ELR (cell line): ENCODE measurements at regions not wholly inside any gene's neighbourhood (a gene's known extent, or its start where the extent isn't known, plus 50 kb on each side); places are given as distances from the start of the nearest gene placed in this dataset.
"Not testable (repeated sequence)": the region's sequence is repeated elsewhere in the genome, so short reads cannot be mapped to it uniquely, and the experiment has no call there.

Experiments used
- DNase-seq: peaks from one replicate; pipeline ENCODE4 v3.0.0-alpha.2; 2015; ENCODE audit warnings: low read depth

DNA sequence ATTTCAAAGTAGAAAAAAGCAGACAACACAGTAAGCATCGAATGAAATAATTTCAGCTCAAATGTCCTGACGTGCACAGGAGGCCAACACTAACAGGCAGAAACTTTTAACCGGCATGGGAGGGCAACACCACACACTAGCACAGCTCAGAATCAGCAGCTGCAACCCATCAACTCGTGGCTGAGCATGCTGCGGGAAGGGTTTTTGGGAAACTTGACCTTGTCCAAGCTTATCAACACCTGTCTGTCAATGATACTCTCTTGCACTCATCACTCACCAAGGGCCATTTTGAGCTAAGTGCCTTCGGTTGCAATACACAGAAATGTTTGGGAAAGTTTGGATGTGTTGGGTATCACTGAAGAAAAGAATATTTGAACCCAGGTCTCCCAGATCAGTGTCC is 483.7 kb downstream of the TSHZ3 start:
- no peak for DNase-seq

DNA sequence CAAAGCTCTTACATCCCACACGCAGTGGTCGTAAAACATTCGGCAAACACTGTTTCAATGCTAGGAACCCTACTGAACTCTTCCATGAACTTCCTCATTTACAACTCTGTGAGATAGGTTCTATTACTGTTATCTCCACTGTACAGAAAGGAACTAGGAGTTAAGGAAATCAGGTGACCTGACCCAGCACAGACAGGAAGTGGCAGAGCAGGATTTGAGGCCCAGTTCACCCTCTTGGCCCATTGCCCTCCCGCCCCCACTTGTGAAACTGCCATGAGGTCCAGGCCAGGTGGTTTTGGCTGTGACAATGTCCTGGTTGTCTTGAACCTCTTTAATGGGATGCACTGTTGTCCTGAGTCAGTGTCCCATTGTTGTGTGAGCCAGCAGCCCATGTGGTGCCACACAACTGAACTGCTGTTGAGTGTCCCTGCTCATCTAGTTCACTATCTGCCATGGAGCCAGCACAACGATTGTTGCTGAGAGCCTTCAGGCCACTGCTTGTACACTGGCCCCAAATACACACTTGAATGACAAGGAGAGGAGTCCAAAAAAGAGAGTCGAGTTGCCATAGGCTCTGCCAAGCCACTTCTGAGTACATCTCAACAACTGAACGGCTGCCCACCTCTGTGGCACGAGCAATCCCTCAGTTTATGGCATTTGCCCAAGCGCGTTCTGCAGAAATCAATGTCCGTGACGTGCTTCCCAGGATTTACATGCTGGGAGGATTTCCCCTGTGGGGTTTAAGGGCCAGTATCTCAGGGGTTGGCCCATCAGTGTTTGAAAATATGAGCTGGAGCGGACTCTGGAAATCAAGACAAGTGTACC is 484.6 kb downstream of the TSHZ3 start:
- DNase-seq: no peak

DNA sequence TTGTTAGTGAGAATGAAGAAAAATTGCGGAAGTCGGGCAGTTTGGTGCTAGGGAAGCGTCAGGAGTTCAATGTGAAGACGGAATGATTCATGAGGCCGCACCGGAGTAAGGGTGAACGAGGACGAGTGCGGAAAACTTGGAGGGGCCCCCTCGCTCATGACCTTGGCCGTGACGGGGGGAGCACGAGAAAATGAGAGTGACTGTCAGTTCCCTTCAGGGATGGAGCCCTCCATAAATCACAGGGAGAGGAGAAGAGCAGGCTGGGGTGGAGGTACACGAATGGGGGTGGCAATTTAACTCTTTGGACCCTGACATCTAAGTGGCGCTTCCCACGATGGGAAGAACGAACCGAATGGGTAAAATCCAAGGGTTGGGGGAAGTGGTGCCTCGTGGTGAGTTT is 486.4 kb downstream of the TSHZ3 start:
- DNase-seq: no peak

DNA sequence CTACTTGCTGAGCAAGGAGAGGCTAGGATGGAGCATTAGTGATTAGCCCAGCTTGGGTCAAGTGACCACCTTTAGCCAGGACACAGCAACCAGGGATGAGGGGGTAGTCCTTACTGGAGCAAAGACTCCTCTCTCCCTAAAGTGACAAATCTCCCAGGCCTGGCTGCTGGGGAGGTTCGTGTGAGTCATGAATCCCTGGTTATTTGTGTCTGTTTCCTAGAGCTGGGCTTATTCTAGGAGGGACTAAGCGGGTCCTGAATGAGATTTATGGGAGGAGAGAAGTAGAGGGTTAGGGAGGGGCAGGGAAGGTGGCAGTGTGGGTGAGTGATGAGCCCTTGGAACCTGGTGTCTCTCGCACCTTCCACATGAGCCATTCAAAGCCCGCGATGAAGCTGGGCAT is 487.3 kb downstream of the TSHZ3 start:
- DNase-seq: no peak

DNA sequence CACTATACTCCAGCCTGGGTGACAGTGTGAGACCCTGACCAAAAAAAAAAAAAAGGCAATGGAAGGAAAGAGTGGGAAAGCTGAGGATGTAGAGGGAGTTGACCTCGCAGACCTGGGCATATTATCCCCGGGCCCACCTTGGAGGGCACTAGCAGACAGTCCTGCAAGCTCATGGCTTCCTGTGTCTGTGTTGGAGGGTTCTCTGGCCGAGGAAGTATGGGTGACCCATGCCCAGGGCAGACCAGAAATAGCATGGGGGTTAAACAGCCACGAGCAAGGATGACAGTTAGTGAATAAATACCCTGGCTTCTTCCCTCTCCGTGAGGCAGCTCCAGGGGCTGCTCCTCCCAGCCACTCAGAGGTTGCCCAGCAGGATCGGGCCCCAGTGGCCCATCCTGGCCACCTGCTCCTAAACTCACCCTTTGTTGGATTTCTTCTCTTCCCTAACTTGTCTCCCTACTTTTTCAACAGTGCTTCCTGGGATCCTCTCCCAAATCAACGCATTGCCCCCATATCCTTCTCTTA is 485.8 kb downstream of the ZNF536 start:
- DNase-seq: no peak

DNA sequence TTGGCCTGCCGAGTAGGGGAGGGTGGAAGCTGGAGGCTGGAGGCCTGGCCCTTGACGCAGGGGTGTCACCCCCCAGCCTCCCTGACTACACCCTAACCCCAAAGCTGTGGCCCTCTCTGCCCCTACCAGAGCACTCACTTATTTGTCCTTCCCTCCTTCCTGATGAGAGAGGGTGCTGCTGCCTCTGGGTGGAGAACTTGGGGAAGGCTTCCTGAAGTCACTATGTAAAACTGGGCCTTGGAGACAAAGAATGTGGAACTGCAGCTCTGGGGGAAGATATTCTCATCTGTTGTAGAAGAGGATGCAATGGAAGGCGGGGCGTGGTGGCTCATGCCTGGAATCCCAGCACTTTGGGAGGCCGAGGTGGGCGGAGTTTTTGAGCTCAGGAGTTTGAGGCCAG is 485.2 kb downstream of the ZNF536 start:
- DNase-seq: no peak

DNA sequence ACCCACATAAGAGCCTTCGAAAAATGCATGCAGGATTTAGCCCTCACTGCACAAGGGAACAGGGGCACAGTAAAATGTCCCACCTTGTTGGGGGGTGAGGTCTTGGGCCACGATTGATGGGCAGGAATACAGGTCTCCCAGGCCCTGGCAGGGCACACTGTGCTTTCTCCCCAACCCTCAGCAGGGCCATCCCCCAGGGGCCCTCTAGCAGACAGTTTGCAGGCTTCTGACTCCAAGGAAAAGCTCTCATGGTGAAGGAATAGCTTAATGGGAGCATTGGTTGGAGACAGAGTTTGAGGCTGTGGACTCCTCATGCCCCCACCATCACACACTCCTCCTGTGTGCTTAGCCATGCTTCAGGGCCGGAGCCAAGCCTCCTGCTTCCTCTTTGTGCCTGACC is 484.6 kb downstream of the ZNF536 start:
- DNase-seq: no peak

DNA sequence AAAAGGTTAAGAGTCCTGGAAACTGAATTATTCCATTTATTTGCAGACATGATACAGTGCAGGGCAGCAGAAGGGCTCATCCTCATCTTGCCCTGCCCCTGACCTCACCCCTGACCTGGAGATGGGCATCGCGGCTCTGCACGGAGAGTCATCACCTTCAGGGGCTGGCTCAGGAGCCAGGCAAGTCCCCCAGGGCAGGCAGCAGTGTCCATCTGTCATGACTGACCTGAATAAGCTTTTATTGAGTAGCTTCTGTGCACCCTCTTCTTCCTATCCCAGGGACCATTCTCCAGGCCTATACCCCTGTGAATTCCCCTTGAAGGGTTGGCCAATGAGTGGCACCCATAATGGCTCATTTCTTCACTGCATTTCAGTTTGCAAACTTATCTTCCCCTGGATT is 484.2 kb downstream of the ZNF536 start:
- DNase-seq: no peak

DNA sequence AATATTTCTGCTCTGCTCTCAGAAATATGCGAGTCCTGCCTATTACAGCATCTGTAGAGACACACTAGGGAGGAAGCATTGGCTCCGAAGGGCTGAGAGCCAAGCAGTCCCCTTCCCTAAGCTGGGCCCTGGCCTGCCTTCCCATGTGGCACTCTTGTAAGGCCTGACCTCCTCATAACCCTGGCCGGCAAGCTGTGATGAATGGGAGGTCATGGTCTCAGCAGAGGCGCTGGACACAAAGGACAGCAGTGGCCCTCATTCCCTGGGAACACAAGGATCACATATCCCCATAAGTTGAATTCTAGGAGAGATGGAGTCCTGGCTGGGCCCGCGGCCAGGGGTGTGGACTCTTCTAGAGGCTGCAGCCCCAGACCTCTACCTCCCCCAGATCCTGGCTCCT is 483.3 kb downstream of the ZNF536 start:
- DNase-seq: no peak

DNA sequence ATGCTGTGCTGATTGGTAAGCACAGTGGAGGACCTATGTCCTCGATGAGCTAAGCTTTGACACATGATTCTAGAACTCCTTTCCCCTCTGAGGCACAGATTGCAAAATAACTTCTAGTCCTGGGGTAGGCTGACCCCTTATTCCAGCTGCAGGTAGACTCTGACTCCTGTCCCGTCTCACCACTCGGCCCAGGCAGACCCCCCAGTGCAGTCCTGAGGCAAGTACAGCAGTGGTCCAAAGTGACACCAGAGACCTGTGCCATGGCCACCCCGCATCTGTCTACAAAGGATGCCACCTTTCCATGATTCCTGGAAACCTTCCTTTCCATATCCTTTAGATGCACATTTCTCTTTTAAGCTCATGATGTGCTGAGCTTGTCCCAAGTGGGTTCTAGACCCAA is 482.5 kb downstream of the ZNF536 start:
- DNase-seq: no peak

DNA sequence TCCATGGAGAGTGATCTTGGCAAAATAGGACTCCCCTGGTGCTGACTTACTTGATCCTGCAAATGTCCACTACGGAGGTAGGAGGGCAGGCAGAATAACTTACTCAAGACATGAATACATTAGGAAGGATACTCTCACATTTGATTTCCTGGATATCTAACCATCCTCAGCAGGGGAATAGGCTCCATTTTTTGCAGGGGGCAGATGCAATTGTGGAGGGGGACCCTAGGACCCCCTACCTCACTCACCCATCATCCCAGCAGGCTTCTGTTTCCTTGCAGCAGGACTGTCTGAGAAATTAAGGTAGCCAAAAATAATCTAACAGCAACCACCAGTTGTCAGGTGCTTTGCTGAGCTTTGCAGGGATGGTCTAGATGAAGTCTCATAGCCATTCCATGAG is 482.0 kb downstream of the ZNF536 start:
- no peak for DNase-seq

DNA sequence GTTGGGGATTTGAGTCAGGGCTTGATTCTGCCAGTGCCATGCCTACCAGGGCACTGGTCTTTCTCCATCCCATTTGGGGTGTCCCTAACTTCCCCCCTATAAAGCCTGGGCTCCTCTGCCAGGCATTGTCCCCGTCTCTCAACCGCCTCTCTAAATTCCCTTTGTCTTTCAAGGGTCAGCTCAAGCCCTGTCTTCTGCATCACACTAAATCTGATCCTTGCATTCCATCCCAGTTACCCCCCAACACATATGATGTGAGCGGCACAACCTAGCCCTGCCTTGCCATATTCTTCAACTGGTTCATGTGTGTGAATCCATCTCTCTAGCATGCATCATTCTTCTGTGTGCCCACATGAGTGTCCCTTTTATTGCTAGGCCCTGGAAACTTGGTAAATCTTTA is 480.9 kb downstream of the ZNF536 start:
- no peak for DNase-seq

DNA sequence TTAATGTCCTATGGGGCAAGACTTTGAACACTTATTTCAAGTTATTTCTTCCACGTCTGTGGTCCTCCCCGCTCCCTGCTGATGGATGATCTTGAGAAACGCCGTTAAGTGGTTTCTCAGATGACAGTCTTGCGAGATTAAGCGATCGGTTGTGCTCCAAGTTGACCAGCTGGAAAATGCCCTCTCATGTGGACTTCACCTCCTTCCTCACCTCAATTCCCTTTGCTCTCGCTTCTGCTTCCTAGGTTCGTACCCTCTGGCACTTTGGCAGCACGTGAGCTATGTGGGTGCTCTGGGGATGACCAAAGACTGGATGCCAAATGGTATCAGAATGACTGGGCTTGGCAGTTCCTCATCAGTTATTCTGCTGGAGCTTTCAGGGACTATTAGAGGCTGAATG is 480.0 kb downstream of the ZNF536 start:
- DNase-seq: no peak

DNA sequence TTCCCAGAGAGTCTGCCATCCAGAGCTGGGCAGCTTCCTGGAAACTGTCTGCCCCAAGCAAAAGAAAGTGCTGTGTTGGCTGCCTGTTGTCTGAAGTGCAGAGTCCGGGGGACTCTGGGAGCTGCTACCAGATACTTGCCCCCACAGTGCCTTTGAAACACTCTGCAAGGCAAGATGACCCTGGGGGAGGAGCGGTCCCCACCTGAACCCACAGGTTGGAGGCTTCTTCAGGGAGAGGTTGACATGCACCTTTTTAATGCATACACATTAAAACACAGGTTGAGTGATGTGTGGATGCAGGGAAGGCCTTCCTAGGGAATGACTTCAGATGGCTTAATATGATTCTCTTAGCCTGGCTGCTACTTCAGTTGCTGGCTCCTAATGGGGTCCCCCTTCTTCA is 479.5 kb downstream of the ZNF536 start:
- DNase-seq: no peak

DNA sequence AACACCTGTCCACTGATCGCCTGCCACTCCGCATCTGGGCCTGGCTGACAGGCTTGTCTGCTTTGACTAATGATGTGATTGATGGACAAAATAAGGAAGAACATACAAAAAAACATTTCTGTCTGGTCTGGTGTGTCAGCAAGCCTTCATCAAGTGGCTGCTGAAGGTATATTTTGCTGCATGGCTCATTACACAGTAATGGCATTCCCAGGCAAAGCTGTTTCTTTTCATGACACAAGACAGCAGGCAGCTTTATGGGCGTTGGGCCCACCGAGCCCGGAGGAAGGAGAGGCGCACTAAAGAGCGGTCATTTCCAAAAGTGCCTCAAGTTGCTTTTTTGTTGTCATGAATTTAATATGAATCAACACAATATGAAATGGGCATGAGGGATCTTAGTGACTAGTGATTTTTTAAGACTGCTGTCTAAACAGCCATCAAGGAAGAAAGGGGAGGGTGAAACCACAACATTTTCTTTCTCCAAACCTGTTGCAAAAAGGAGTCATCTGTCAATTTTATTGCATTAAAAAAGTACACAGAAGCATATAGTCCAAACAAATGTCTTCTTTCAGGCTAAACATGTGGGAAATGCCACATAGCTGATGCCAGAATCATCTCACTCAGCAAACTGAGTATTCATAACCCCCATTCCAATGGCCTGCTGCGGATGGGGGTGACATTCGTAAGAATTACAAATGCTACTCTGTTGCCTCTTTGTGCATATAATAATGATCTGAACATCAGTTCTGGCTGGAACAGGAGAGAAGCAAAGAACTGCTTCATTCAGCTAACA is 476.6 kb downstream of the ZNF536 start:
- no peak for DNase-seq

DNA sequence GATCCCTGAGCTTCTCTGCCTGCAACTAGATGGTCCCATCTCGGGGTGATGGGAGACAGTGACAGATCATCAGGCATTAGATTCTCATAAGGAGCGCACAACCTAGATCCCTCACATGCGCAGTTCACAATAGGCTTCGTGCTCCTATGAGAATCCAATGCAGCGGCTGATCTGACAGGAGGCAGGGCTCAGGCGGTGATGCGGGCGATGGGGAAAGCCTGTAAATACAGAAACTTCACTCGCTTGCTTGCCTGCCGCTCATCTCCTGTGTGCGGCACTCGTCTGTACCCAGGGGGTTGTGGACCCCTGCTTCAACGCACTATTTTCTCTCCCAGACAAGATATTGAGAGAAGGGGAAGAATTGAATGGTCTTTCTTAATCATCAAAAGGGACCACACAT is 473.9 kb downstream of the ZNF536 start:
- no peak for DNase-seq

DNA sequence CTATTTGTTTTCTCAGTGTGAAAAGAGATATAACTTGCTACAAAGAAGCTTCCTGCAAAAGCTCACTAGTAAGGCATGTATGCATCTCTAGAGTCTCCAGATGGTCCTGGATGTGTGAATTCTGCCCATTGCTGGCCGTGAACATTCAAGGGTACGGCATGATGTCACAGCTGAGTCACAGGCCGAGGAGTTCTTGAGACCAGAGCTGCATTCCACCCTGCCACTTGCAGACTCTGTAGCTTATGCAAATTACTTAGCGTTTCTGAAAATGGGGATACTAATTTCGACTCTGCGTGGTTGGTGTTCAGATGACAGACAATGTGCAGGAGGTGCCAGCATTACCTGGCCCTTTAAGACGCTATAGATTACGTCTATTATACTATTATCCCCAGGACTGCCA is 470.7 kb downstream of the ZNF536 start:
- DNase-seq: no peak

DNA sequence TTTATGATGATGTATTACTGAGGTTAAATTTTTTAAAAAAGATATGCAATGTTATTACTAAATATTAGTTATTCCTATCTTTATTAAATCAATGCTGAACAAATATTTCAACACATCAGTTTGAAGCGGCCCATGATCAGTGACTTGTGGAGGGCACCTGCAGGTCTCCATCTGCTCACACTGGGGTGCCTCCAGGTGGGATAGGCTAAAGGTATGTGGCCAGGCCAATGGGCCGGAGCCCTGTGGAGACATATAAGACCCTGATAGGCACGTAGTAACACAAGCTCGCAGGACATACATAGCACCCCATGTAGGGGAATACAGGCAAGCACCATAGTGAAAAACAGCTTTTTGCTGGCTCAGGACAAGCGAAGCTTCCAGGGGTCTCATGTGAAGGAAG is 469.8 kb downstream of the ZNF536 start:
- DNase-seq: no peak

DNA sequence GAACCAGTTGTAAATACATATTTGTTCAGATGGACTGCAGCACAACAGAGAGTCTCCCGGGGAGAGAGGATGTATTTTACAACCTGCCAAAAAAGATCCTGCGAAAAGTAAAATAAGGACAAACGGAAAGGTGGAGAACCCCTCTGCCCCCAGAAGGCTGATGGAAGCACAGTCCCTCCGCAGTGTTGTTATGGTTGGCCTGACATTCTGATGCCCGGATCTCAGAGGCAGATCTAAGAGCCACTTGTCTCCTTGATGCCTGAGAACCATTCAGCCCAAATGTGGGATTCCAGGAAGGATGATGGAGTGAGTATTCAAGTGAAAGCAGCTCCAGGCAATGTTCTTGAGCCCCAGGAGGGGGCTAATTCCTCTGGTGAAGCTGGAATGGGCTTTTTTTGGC is 458.7 kb downstream of the ZNF536 start:
- no peak for DNase-seq

DNA sequence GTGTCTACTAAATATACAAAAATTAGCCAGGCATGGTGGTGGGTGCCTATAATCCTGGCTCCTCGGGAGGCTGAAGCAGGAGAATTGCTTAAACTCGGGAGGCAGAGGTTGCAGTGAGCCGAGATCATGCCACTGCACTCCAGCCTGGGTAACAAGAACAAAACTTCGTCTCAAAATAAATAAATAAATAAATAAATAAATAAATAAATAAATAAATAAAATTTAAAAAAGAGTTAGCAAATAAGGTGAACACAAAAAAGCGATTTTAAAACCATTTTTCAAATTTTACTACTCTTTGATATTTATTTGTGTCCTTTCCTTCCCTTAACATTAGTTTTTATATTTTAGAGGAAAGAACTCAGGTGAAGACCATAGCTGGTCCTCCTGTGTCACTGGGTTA is 453.3 kb downstream of the ZNF536 start:
- not testable (repeated sequence) for DNase-seq

DNA sequence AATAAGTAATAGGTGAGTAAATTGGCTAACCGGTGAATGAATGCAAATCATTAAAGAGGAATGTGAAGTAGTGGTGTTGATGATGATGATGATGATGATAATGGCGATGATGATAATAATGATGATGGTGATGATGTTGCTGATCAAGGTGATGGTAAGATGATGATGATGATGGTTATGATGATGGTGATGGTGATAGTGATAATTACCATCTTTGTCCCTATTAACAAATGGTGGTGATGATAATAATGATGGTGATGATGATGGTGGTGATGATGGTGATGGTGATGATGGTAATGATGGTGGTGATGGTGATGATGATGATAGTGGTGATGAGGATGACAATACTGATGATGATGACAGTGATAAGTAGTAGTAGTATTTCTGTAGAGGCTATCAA is 452.6 kb downstream of the ZNF536 start:
- no peak for DNase-seq

DNA sequence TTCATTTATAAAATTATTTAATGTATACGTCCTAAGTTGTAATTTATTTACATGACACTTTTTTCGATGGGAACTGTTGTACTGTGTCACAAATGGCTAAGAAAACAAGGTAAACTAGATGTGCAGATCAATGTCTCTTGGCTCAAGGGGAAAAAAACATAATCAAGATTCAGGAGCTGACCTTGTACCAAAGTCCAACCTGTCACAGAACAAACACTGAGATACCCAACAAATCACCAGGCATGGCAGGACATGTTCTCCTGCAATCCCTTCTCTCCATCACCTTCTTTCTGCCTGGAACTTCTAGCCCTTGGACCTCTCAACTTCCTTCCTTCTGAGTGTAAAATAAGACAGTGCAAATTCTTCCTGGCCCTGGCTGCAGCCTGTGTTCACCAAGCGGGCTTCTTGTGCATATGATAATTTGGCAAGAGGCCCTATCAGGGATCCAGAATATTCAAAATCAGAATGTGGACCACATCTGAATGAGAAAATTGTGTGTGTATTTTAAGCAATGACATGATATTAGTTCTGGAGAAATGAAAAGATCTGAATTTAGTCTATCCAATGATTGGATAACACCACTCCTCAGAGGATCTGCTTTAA is 445.9 kb downstream of the ZNF536 start:
- no peak for DNase-seq

DNA sequence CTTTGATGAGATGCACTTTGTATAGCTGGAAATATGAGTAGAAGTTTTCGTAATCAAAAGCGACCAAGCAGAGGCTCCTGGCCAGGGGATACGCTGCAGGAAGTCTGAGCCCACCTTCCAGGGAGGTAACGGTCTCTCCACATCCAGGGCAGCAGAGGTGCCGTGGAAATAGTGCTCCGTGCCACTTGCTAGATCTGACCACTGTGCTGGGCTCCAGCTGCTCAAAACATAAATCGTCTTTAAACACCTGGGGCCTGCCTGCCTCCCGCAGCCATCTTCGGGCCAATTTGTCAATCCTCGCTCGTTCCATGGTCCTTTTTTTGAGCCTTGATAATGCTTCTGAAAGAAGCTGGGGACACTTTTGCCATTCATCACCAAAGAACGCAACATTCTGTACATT is 445.0 kb downstream of the ZNF536 start:
- no peak for DNase-seq
